ENCODE measurements at regions not wholly inside any gene's neighbourhood (a gene's known extent, or its start where the extent isn't known, plus 50 kb on each side); places are given as distances from the start of the nearest gene placed in this dataset.
"Not testable (repeated sequence)": the region's sequence is repeated elsewhere in the genome, so short reads cannot be mapped to it uniquely, and the experiment has no call there.

GRCh38 chr18:35770376-35771014 is 189.0 kb downstream of the GALNT1 start:
- no peak for DNase-seq

- DNase-seq, result no peak
Measured at GRCh38 chr18:35771172-35771571, 189.6 kb downstream of the GALNT1 start.

GRCh38 chr18:35775887-35776286 is 194.3 kb downstream of the GALNT1 start:
- DNase-seq, result peak; percentile 13

GRCh38 chr18:35776473-35776872 is 194.9 kb downstream of the GALNT1 start:
- DNase-seq, result no peak

GRCh38 chr18:35777039-35777438 is 195.4 kb upstream of the RMP24 start:
- no peak for DNase-seq

GRCh38 chr18:35778850-35779627 is 193.4 kb upstream of the RMP24 start:
- DNase-seq, result no peak

- DNase-seq, result no peak
Measured at GRCh38 chr18:35780937-35781336, 191.5 kb upstream of the RMP24 start.

GRCh38 chr18:35782926-35783325 is 189.6 kb upstream of the RMP24 start:
- DNase-seq, result no peak

- DNase-seq, result no peak
Measured at GRCh38 chr18:35786365-35787042, 186.0 kb upstream of the RMP24 start.

GRCh38 chr18:35789543-35789942 is 182.9 kb upstream of the RMP24 start:
- DNase-seq, result no peak

GRCh38 chr18:35797948-35798347 is 174.5 kb upstream of the RMP24 start:
- DNase-seq, result no peak

- DNase-seq, result no peak
Measured at GRCh38 chr18:35803551-35803950, 168.9 kb upstream of the RMP24 start.

GRCh38 chr18:35804377-35804776 is 168.1 kb upstream of the RMP24 start:
- DNase-seq, result no peak

GRCh38 chr18:35807811-35808335 is 164.6 kb upstream of the RMP24 start:
- DNase-seq, result no peak

GRCh38 chr18:35808796-35809195 is 163.7 kb upstream of the RMP24 start:
- DNase-seq, result no peak

- DNase-seq, result no peak
Measured at GRCh38 chr18:35810520-35810919, 162.0 kb upstream of the RMP24 start.

- no peak for DNase-seq
Measured at GRCh38 chr18:35811896-35812295, 160.6 kb upstream of the RMP24 start.

GRCh38 chr18:35815011-35815410 is 157.5 kb upstream of the RMP24 start:
- not testable (repeated sequence) for DNase-seq

GRCh38 chr18:35816003-35816402 is 156.5 kb upstream of the RMP24 start:
- DNase-seq, result no peak

GRCh38 chr18:35817604-35818352 is 154.7 kb upstream of the RMP24 start:
- DNase-seq, result no peak

GRCh38 chr18:35818353-35818667 is 154.2 kb upstream of the RMP24 start:
- DNase-seq, result no peak

- no peak for DNase-seq
Measured at GRCh38 chr18:35822413-35822812, 150.1 kb upstream of the RMP24 start.

GRCh38 chr18:35826477-35826876 is 146.0 kb upstream of the RMP24 start:
- DNase-seq, result no peak
